GM12865 (cell line): ENCODE measurements at regions not wholly inside any gene's neighbourhood (a gene's known extent, or its start where the extent isn't known, plus 50 kb on each side); places are given as distances from the start of the nearest gene placed in this dataset.

Source experiments
- DNase-seq: peaks from one replicate; pipeline ENCODE4 v3.0.0; 2010; ENCODE audit warnings: low read depth
- H3K4me3 ChIP-seq: 2 replicates; pipeline ENCODE4 v1.5.1; 2011; ENCODE audit warnings: mild to moderate bottlenecking, low read depth, low read length, control low read depth
- TF ChIP-seq, protein P1 (sequence below): IDR thresholded peaks from 2 replicates; pipeline ENCODE4 v1.5.1; 2011; ENCODE audit warnings: low read length, control low read depth, low read depth, inconsistent platforms; ENCODE audit not compliant: insufficient read depth; ENCODE audit errors: missing control alignments

DNA sequence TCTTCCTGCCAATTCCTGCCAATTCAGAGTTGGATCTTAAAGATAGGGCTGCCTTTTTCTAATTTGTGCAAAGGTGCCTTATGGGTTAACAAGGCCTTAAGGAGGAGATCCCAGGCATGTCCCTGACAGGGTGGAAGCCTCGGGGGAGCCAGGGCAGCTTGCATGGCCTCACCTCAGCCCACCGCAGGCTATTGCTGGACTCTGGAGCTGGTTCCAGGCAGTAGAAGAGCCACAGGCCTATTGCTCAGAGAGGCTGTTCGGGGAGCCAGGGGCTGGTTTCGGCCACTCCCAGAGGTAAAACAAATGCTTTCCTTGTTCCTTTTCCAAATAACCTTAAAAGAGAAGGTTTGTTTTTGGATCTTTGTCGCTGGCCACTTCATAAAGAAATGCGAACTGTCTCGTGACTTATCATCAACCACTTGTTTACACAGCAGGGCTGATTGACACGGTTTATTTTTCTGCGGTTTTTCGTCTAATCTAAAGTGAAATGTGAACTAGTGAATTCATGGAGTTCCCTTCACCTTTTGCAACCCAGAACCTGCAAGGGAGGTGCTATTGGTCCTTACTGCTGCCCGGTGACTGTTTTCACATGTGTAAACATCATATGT is 108.6 kb downstream of the APOB start:
- no peak for DNase-seq
- TF ChIP-seq, protein P1, sequence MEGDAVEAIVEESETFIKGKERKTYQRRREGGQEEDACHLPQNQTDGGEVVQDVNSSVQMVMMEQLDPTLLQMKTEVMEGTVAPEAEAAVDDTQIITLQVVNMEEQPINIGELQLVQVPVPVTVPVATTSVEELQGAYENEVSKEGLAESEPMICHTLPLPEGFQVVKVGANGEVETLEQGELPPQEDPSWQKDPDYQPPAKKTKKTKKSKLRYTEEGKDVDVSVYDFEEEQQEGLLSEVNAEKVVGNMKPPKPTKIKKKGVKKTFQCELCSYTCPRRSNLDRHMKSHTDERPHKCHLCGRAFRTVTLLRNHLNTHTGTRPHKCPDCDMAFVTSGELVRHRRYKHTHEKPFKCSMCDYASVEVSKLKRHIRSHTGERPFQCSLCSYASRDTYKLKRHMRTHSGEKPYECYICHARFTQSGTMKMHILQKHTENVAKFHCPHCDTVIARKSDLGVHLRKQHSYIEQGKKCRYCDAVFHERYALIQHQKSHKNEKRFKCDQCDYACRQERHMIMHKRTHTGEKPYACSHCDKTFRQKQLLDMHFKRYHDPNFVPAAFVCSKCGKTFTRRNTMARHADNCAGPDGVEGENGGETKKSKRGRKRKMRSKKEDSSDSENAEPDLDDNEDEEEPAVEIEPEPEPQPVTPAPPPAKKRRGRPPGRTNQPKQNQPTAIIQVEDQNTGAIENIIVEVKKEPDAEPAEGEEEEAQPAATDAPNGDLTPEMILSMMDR: no peak
- no peak overlapping the region for H3K4me3 ChIP-seq

DNA sequence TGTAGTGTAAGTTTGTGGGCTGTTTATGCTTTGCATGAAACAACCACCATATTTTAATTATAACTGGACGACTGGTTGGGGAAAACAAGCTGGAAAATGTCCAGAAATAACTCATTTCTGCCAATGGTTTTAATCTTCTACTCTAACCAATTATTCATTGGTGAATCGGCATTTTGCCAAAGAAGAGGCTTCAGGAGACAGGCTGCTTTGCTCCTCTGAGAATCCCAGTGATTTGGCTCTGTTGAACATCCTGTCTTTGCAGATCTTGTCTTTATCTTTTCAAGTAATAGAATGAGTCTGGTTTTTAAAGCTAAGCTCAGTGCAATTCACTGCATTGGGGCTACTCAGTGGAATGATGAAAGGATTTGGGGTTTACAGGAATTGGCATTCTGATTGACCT is 109.6 kb downstream of the APOB start:
- TF ChIP-seq, protein P1: no peak
- no peak overlapping the region for H3K4me3 ChIP-seq
- no peak for DNase-seq

DNA sequence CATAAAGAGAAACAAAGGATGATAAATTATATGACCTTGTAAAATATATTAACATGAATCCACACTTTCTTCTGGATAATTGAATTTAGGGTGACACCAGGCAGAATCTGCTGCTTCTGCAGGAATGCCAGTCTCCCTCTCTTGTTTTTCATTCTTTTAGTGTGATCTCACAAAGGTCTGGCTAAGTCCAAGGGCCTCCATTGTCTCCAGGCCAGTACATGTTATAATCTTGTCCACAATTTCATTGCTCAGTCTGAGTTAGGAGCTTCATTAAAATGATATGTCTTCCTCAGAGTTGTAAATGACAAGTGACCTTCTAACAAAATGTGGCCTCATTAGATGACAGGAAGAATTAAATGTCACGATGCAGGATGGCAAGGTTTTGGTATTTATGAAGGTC is 110.2 kb downstream of the APOB start:
- DNase-seq: no peak
- H3K4me3 ChIP-seq: no peak overlapping the region
- TF ChIP-seq, protein P1: no peak

DNA sequence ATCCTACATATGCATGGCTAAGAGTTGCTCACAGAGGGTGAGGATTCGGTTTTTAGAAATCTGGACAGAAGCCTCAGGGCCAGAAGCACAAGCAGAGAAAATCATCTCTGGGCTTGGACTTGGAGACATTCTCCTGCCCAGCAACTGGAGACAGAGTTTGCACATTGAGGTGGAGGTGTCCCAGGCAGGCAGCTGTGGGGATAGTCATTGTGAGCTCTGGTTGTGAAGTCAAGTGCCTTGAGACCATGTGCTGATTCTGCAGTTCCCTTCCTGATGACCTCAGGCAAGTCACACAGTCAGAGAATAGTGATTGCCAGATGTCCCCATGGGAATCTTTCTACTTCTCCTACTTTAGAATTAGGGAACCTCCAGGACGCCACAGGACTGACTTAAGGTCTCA is 108.4 kb upstream of the LDAH start:
- DNase-seq: no peak
- TF ChIP-seq, protein P1: no peak
- no peak overlapping the region for H3K4me3 ChIP-seq

DNA sequence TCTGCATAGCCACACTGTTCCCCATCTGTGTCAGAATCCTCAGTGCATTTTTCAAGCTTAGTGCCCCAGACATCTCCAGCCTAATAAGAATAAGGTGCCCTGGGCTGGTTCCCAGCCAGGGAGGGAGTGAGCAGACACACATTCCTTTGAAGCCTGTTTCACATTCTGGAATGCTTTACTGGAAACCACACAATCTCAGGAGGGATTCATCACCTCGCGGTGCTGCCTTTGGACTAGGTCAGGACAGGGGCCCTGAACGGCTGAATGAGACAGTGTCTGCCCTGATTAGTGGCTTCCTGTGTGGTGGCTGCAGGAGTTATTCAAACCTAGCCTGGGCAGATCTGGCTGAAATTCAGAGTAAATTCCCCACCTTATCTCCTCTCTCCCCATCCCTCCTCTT is 108.0 kb upstream of the LDAH start:
- H3K4me3 ChIP-seq: no peak overlapping the region
- no peak for DNase-seq
- TF ChIP-seq, protein P1: no peak

DNA sequence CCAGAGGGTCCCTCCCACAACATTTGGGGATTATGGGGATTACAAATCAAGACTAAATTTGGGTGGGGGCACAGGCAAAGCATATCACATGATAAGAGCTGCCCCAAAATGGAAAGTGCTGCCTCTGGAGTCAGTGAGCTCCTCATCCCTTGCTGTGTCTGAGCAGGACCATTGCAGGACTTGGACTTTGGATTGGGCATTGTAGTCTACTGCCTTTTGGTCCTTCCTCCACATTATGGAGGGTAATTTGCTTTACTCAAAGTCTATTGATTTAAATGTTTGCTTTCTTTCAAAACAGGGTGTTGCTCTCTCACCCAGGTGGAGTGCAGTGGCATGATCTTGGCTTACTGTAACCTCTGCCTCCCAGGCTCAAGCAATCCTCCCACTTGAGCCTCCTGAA is 106.8 kb upstream of the LDAH start:
- DNase-seq: no peak
- H3K4me3 ChIP-seq: no peak overlapping the region

DNA sequence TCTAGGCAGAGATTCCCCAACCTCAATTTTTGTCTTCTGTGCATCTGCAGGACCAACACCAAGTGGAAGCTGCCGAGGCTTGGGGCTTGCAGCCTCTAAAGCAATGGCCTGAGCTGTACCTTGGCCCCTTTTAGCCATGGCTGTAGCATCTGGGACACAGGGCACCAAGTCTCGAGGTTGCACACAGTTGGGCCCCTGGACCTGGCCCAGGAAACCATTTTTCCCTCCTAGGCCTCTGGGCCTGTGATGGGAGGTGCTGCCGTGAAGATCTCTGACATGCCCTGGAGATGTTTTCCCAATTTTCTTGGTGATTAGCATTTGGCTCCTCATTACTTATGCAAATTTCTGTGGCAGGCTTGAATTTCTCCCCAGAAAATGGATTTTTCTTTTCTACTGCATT is 105.7 kb upstream of the LDAH start:
- no peak overlapping the region for H3K4me3 ChIP-seq
- TF ChIP-seq, protein P1: no peak
- no peak for DNase-seq

More for the DNA sequence above, 106.8 kb upstream of the LDAH start:
- TF ChIP-seq, protein P1: no peak
